Lower leg skin (tissue), 3 donors: ENCODE measurements at regions not wholly inside any gene's neighbourhood (a gene's known extent, or its start where the extent isn't known, plus 50 kb on each side); places are given as distances from the start of the nearest gene placed in this dataset.

Experiments
- CTCF ChIP-seq, 3 donors: fragments of 450-650 bp; IDR thresholded peaks; one replicate each; pipeline ENCODE4 v1.5.1; 2016; ENCODE audit warnings: antibody characterized with exemption in 3 of 3, mild to moderate bottlenecking in 3 of 3, moderate library complexity in 2 of 3
- POLR2A ChIP-seq, 2 donors: fragments of 450-650 bp; IDR thresholded peaks; one replicate each; pipeline ENCODE4 v1.6.1; 2016 to 2017; ENCODE audit warnings: antibody characterized with exemption in 2 of 2, mild to moderate bottlenecking in 1 of 2, moderate library complexity in 1 of 2

GRCh38 chr2:226618875-226619605, 180.6 kb downstream of the IRS1 start:
- TF ChIP-seq CTCF (IDR thresholded peaks at IDR 0.05): no peak
- no peak for TF ChIP-seq POLR2A (IDR thresholded peaks at IDR 0.05)
